ENCODE measurements at regions not wholly inside any gene's neighbourhood (a gene's known extent, or its start where the extent isn't known, plus 50 kb on each side); places are given as distances from the start of the nearest gene placed in this dataset.

GRCh38 chr3:20842002-20842401, 656.0 kb upstream of the SGO1 start:
- TF ChIP-seq POLR2A (IDR thresholded peaks at IDR 0.05): no peak
- TF ChIP-seq EP300 (IDR thresholded peaks at IDR 0.05): no peak
- no peak for TF ChIP-seq CTCF (IDR thresholded peaks at IDR 0.05)
- no peak overlapping the region for H3K27ac ChIP-seq
- no peak overlapping the region for H3K4me3 ChIP-seq
- H3K36me3 ChIP-seq: no peaks in the 10 kb centered on the region
- H3K4me1 ChIP-seq (ENCODE audit: insufficient read depth): no peaks in the 10 kb centered on the region
- H3K9me3 ChIP-seq: no peaks in the 10 kb centered on the region
- no peak for DNase-seq
- WGBS, 3 donors: 93 to 96% (median 96%) methylated on average over 6 of the region's 6 CpGs
- intact Hi-C loops (cut with DNase I): no loop called here
- H3K27me3 ChIP-seq: no peaks in the 10 kb centered on the region

GRCh38 chr3:20837676-20838302, 651.8 kb upstream of the SGO1 start:
- no peak for DNase-seq
- TF ChIP-seq POLR2A (IDR thresholded peaks at IDR 0.05) (no peak), EP300 (IDR thresholded peaks at IDR 0.05) (no peak), CTCF (IDR thresholded peaks at IDR 0.05) (no peak)

GRCh38 chr3:20836801-20837200, 650.8 kb upstream of the SGO1 start:
- no peaks in the 10 kb centered on the region for H3K27me3 ChIP-seq
- H3K9me3 ChIP-seq: no peaks in the 10 kb centered on the region
- no peaks in the 10 kb centered on the region for H3K36me3 ChIP-seq
- H3K27ac ChIP-seq: no peak overlapping the region
- H3K4me3 ChIP-seq: no peak overlapping the region
- WGBS, 3 donors: 31 to 69% (median 40%) methylated on average over 2 of the region's 2 CpGs
- intact Hi-C loops (cut with DNase I): no loop called here
- no peak for DNase-seq
- no peak for TF ChIP-seq EP300 (IDR thresholded peaks at IDR 0.05)
- TF ChIP-seq CTCF (IDR thresholded peaks at IDR 0.05): no peak
- no peak for TF ChIP-seq POLR2A (IDR thresholded peaks at IDR 0.05)
- no peaks in the 10 kb centered on the region for H3K4me1 ChIP-seq (ENCODE audit: insufficient read depth)

More at GRCh38 chr3:20837676-20838302, 651.8 kb upstream of the SGO1 start:
- H3K4me3 ChIP-seq: no peak overlapping the region
- 22 to 28% (median 24%) methylated on average over 3 of the region's 3 CpGs for WGBS, 3 donors
- no peaks in the 10 kb centered on the region for H3K36me3 ChIP-seq
- intact Hi-C loops (cut with DNase I): no loop called here
- no peaks in the 10 kb centered on the region for H3K4me1 ChIP-seq (ENCODE audit: insufficient read depth)
- no peak overlapping the region for H3K27ac ChIP-seq
- H3K27me3 ChIP-seq: no peaks in the 10 kb centered on the region
- H3K9me3 ChIP-seq: no peaks in the 10 kb centered on the region

- TF ChIP-seq CTCF (IDR thresholded peaks at IDR 0.05) (no peak), EP300 (IDR thresholded peaks at IDR 0.05) (no peak), POLR2A (IDR thresholded peaks at IDR 0.05) (no peak)
- 87 to 94% (median 93%) methylated on average over 2 of the region's 2 CpGs for WGBS, 3 donors
- Histone ChIP-seq H3K36me3 (no peaks in the 10 kb centered on the region), H3K4me1 (ENCODE audit: insufficient read depth) (no peaks in the 10 kb centered on the region), H3K27ac (no peak overlapping the region), H3K27me3 (no peaks in the 10 kb centered on the region), H3K4me3 (no peak overlapping the region), H3K9me3 (no peaks in the 10 kb centered on the region)
- intact Hi-C loops (cut with DNase I): no loop called here
- no peak for DNase-seq
These were observed 647.0 kb upstream of the SGO1 start for GRCh38 chr3:20832963-20833362.
